Stimulated activated CD4-positive, alpha-beta T cell treated with anti-CD3 and anti-CD28 coated beads, Interleukin-2, amount 100 ng/mL, for 48 hours (primary cell): ENCODE measurements at regions not wholly inside any gene's neighbourhood (a gene's known extent, or its start where the extent isn't known, plus 50 kb on each side); places are given as distances from the start of the nearest gene placed in this dataset.

Experiments used
- DNase-seq, 2 donors: peaks; one replicate each; pipeline ENCODE4 v3.0.0-alpha.2; 2020

DNA sequence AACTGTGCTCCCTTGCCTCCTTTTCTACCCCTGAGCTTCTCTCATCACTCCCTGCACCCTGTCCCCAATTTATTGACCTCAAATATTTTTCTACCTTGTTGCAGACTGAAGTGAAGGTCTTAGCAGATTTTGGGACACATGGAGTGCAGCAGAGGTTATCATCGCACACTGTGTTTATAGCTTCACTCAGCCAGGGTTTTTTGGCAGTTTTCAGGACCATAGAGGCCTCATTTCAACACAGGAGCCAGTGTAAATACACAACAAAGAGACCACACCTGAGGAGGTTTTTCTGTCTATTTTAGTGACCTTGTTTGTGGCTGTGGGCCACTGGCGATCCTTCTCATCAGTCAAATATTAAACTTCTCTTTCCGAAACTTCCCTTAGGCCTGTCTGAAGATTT, 457.1 kb downstream of the SPRY1 start:
- DNase-seq = no peak

DNA sequence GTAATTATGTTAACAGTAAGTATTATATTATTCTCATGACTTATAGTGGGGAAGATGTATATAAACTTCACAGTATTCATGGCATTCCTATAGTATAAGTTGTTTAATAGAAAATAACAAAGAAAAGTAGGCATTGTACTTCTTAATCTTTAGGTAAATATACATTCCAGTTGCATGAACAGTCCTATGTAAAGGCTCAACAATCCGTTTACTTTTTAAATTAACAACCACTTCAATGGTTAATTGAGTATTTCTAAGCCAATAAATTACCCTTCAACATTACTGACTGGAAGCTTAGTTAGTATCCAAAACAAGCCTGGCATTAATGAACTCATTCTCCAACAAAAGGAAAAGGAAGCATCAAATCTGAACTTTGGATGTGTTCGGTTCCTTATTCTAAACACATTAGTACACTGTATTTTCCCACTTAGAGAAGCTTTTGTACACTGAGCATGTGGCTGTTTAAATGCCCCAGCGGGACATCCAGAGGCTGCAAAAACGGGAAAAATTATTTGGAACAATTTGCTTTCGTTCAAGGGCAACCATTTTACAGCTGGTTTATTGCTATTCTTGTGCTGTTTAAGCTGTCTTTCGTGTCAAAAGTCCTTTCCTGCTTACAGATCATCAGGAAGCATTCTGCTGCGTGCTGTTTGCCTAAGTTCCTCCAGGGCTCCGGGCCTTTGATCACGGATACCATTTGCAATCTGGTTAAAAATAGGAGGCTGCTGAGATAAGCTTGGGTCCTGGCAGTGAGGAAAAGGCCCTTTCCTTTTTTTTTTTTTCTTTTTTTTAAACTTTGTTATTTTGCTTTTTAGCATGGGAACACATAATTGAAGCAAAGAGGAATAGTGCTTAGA, 460.3 kb downstream of the SPRY1 start:
- DNase-seq = no peak

DNA sequence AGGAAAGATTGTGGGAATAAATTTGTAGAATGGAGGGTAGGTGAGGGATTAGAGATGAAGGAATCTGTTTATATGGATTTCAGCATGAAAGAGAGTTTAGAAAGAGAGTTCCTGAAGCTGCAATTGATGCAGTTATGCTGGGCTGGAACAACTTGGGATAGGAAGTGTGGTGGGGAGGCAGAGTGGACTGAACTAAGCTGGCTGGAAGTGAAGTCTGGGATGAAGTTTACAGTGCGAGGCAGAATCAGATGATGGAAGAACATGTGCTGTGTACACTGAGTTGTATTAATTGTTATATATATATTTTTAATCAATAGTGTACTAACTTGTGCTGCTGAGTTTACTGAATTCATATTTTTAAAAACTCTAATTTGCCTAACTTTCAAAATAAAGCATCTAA, 461.9 kb downstream of the SPRY1 start:
- no peak for DNase-seq

DNA sequence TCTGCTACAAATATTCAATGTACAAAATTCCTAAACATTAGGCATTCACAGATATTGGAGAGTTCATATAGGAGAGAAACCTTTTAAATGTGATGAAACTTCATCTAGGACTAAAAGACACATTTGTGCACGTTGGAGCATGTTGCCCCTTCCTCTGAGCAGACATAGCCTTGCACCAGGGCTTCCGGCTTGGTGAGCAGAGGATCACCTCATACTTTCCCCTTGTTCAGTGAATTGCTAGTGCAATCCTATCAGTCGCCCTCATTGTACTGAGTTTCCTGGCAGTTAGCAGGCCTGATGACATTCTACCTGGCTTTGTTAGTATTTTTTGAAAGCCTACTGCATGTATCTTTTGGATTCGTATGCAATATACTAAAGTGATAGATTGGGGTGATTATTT, 466.2 kb downstream of the SPRY1 start:
- no peak for DNase-seq

DNA sequence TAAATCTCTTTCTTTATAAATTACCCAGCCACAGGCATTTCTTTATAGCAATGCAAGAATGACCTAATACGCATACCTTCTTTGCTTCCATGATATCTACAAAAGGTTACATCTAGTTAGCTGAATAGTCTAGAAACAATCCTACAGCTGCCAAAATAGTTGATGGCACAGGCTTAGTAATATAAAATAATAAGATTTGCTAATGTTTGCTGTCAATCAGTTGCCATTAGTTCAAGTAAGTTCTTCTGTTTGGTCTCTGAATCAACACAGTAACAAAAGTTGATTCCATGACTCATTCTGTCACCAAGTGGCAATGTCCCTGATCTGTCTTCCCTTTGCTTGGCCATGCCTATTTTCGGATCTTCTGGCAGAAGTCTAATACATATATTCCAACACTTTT, 470.2 kb downstream of the SPRY1 start:
- DNase-seq = no peak

DNA sequence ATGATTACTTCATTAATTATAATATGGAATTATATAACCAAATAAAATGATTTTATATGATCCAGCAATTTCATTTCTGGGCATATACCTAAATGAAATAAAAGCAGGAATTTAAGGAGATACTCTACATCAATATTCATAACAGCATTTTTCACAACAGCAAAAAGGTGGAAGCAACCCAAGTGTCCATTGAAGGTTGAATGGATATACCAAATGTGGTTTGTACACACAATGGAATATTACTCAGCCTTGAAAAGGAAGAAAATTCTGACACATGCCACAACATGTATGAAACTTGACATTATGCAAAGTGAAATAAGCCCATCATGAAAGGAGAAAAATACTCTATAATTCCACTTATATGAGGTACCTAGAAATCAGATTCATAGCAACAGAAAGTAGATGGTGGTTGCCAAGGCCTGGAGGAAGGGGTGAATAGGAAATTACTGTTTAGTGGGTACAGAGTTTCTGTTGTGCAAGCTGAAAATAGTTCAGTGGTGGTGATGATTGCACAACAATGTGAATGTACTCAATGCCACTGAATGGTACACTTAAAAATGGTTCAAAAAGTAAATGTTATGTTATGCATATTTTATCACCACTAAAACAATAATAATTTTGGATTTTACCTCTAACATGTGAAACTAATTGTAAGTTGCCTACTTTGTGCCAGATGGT, 471.5 kb downstream of the SPRY1 start:
- no peak for DNase-seq

DNA sequence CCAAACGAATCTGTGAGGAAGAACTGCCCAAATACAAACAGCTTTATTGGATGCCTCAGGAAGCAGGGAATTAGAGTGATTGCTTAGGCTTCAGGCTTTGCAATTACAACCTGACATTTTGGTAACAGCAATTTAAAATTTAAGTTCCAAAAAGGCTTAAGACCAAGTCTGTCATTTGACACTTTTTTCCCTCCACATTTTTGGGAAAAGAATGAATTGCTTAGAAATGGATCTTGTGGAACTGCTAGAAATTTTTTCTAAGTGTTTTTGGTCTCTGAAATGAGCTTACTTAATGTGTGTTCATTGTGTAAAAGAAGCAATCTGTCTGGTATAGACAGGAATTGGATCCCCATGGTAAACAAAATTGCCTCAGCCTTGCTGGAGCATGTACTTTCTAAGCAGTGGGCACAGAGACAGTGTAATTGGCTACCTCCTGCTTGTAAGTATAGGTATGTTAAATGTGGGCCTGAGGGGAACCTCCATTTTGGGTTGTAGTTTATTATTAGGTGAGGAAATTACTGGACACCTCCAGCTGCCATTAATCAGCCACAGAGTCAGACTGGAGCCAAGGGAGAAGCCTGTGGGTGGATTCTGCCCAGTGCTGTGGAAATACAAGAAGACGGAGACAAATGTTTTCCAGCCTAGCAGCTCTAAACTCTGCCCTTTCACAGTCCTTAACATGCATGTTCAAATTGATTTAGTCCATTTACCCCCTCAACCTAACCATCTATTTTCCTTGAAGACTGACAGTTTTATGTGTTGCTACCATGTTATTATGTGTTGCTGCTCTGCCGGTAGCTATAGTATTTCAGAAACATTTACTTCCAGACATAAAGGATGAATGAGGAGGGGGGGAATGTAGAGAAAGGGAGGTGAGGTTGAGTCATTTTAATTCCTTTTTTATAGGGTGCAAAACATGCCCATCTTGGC, 473.0 kb downstream of the SPRY1 start:
- no peak for DNase-seq

DNA sequence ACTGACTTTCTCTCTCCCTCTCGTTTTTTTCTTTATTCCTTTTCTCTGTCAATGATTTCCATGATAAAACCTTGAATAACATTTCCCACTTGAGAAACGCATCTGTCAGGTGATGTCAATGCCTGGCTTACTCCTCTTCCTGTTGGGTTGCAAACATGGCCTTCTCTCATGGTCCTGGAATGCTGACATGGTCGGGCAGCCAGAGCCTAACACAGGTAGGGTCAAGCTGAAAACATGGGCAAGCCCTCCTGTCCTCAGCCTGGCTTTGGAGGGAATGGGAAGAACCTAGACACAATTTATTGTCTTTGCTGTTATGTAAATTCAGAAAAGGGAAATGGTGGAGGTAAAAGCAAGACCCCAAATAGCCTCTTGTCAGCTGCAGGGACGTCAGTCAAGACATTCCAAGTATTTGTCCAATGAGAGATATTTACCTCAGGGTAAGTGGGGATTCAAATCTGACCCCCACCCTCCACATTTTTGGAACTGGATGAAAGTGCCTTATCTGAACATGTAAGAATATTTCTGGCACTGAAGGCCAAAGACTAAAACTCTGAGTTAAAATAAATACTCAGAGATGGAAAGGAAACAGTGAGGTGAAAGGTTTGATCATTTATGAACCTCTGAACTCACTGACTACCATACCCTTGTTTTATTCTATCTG, 473.8 kb downstream of the SPRY1 start:
- no peak for DNase-seq

DNA sequence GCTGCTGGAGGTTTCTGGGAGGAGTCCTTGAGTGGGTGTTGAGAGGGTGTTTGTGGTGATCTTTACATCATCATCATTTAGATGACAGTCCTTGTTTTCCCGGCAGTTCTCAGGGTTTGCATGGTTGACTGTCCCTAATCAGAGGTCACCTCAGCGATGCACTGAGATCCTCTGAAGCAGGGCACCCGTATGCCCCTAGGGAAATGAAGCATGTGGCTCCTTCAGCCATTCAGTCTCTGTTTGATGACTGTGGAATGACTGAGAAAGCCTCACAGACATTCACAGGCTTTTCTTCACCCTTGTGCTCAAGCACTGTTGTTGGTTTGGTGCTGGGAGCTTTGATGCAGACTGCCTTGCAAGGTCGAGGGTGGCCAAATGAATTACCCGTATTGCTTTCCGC, 474.7 kb downstream of the SPRY1 start:
- no peak for DNase-seq

DNA sequence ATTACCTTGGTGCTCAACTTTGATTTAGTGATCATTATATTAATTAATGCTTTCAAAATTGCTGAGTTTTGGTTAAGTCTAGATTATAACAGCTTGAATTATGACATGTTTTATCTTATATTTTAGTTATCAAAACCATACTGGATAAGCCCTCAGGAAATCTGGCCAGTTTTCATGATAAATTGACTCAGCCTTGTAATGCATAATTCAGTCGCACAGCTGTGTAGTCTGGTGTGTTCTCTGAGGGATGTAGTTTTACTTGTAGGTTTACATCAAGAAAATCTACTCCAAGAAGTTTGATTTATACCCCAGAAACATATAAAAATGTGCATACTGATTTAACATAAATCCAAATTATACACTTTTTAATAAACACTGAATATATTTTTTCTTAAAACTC, 477.5 kb downstream of the SPRY1 start:
- DNase-seq = no peak

DNA sequence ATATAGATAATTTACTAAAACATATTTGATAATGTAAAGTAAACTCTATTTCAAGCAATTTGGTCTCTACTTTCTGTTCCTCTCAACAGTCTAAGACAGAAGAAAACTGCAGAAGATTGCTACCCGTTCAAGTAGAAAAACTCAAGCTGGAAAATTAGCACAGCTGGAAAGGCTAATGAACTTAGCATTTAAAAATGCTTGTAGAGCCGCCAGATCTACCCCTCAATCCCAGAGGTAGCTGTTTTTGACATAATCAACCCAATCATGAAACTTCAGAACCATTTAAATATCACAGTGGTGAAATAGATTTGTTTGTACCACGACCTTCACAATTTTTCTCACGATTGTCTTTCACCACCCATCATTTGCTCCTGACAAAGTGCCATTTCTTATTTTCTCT, 479.5 kb downstream of the SPRY1 start:
- DNase-seq = no peak

DNA sequence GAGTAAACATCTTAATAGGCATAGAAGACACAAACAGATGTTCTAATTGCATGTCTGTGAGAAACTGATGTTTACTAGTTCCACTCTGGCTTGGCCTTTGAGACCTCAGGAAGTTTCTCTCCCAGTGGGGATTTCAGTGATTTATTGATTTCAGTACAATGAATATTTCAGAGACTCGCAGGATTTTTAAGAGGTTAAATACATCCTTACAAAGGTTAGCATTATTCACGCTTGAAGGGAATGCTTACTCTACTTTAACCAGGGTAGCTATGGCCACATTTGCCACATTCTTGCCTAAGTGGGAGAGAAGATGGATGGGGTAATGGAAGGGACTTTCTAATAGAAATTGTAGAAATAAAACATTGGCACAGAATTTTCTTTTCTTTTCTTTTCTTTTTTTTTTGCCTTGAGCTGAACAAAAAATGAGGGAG, 480.1 kb downstream of the SPRY1 start:
- no peak for DNase-seq

DNA sequence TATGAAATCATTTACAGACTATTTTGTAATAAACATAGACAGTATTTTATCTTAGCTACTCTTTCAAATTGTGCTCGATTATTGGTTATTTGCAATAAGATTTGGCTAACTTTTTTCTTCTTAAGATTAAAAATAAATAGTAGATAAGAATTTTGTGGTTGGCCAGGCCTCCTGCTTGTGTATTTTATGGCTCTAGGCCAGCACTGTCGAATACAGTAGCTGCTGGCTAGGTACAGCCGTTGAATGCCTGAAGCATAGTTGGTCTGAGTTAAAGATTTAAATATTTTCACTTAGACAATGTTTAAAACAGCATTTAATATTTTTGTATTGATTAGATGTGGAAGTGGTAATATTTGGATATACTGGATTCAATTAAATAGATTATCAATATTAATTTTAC, 481.0 kb downstream of the SPRY1 start:
- DNase-seq = no peak

DNA sequence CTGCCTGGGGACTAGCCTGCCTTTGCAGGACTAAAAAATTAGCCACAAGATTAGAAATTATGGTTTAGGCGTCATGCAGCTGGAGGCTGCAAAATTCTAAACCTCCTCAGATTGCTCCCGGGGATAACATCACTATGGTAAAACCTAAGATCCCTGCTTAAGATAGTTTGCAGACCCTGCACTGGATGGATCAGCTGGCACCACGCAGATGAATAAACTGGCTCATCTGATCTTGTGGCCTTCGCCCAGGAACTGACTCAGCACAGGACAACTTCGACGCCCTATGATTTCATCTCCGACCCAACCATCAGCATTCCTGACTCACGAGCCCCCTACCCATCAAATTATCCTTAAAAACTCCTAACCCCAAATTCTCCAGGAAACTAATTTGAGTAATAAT, 482.4 kb downstream of the SPRY1 start:
- no peak for DNase-seq

DNA sequence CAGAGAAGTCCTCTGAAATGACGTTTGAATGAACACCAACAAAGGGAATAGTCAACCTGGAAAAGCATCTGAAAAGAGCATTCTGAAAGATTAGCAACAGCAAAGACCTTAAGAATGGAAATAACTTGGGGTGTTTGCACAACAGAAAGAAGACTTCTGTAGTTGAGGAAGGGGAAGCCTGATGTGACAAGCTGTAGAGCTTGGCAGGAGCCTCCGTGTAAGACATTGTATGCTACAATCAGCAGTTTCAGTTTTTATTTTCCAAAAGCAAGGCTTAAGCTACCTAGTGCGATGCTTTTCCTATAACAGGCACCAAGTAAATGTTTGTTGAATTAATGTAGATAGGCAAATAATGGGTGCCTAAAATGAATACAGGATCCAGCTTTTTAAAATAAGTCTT, 484.0 kb downstream of the SPRY1 start:
- no peak for DNase-seq

DNA sequence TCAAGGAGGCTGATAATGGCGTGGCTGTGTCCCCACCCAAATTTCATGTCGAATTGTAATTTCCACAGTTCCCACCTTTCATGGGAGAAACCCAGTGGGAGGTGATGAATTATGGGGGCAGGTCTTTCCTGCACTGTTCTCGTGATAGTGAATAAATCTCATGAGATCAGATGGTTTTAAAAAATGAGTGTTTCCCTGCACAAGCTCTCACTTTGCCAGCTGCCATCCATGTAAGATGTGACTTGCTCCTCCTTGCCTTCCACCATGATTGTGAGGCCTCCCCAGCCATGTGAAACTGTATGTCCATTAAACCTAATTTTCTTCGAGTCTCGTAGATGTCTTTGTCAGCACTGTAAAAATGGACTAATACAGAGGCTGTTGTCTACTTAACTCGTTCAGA, 488.3 kb downstream of the SPRY1 start:
- DNase-seq = no peak

DNA sequence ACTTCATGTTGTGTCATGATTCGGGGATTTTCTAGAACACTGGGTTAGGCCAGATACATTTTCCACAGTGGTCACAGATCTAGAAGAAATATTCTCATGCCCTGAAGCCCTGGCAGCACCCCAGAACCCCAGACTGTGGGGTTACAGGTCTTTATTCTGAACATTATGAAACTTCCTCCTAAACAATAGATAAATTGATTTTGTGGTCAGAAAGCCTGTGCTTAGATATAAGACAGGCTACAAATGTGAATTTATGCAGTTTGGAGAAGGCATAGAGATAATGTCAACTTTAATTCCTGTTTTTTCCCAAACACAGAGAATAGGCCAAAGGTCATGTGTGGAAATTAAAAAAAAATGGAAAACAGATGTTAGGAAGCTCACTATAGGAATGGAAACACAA, 492.9 kb downstream of the SPRY1 start:
- no peak for DNase-seq

DNA sequence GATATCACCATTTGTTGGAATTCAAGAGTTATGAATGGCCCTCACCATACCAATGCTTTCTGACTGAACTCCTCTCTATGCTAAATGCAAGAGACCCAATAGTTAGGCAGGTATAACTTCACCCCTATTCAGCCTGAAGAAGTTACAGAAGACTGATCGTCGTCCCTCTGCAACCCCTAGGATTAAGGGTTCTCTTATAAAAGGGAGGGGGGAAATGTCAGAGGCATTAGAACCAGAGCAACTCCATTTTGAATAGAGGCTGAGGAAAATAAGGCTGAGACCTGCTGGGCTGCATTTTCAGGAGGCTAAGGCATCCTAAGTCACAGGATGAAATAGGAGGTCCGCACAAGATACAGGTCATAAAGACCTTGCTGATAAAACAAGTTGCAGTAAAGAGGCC, 494.3 kb downstream of the SPRY1 start:
- DNase-seq = no peak

DNA sequence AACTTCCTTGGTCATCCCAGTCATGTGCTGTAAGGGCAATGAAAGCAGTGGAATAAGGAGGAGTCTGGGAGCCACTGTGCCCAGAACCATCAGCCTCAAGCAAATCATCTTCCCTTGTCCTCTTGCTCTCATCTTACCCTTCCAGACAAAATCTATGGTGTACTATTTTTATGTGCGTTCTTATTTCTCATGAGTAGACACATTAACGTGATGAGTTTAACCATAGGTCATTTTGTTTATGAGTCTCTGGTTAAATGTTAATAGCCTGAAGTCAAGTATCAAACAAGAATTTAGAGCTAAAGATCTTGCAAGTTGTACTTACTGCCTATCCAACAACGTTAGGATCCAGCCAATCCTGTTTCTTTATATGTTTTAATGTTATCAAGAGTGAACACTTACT, 495.3 kb downstream of the SPRY1 start:
- DNase-seq = no peak

DNA sequence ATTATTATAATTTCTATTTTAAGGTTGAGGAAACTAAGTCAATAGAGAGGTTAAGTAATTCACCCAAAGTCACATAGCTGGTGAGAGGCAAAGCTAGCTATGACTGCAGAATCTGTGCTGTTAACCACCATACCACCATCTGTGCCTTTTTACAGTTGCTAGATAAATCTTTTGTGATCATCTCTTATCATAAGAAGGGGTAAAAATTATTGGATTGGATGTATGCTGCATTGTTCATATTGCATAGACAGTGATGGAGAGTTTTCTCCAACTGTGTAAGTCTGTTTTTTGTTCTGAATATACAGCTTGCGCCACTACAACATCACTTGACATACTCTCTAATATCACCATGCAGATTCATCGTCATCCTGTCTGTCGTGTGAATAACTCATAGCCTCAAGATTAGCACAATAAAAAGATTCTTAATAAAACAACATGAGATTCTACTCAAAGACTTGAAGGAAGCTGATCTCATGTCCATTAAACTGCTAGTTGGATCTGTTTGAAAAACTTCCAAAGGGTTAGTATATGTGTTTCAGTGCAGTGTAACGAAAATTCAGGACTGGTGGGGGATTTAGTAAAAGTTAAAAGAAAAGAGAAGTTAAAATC, 495.9 kb downstream of the SPRY1 start:
- DNase-seq = no peak

DNA sequence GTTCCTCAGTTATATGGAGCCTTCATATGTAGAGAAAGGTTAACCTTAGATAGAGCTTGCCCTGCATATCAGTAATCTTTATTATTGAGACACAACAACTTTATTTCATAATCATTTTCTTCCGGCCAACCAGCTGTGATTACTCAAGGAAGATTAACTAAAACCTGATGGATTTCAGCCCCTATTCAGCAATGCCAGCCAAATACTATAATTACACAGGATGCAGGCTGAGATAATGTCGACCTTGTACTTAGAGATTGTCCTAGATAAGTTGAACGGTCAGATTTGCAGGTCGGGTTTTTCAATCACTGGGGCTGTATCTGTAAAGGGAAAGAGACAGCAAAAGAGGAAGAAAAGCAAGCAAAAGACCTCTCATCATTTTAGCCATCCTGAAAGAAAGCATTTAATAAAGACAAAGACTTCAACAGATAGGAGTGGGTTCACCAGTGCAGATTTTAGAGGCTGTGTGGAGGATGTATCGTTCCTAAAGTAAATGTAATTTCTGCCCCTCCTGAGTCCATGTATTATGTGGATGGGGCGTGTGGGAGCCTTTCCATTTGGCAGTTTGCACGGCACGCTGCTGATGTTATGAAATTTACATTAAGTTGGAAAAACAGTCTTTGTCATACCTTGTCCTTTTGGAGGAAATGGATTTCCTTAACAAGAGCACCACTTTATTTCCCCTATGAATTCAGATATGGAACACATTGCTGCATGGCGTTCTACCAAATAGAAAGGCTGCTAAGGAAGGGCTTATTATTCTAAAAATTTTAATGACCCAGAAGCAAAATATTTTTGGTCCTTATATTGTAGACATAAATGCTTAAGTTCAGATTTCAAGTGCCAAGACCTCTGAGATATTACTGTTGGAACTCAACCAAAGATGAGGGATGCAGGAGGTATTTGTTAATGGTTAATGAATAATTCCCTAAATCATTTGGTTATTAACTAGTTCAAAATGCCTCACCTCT, 496.7 kb downstream of the SPRY1 start:
- DNase-seq = no peak
